GM10266 (cell line): ENCODE measurements at regions not wholly inside any gene's neighbourhood (a gene's known extent, or its start where the extent isn't known, plus 50 kb on each side); places are given as distances from the start of the nearest gene placed in this dataset.

Source experiments
- DNase-seq: peaks from one replicate; pipeline ENCODE4 v3.0.0; 2012; ENCODE audit errors: extremely low spot score
- TF ChIP-seq, protein P1 (sequence below): IDR thresholded peaks from 2 replicates; pipeline ENCODE4 v1.5.1; 2012; ENCODE audit warnings: mild to moderate bottlenecking, low read depth; ENCODE audit not compliant: control insufficient read depth, insufficient read depth; ENCODE audit errors: missing control alignments

DNA sequence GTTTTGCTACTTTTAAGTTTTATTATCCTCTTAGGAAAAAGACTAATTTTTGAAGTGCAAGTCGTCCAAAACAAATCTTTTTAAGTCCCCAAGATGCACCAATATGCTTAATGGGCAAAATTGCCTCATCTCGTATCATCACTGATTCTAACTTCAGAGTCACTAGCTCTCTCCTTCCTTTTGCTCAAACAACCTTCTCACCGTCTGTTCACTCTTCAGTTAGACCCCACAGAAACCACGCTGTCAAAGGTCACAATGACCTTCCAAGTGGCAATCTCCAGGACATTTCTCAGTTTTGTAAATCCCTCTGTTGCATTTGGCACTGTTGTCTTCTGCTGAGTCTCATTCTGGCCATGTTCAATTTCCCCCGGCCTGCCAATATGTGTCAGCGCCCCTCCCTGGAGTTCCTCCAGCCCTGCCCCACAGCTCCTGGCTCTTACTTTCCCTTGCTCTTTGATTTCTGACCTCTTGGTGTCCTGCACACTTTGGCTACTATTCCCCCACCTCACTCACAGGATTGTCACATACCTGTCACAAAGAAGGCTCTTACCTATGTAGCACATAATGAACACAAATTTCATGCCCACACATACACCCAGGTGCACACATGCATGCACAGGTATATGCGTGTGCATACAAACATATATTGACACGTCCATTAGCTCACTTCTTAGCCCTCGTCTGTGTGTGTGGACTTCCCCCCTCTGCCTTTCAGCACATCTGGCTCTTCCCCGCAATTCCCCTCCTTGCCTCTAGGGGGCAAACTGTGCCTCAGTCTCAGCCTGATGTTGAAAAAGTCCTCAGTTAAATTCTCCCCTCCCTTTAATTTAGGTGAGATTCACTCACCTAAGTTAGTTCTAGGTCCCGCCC lies 354.0 kb upstream of the DUSP10 start:
- TF ChIP-seq, protein P1, sequence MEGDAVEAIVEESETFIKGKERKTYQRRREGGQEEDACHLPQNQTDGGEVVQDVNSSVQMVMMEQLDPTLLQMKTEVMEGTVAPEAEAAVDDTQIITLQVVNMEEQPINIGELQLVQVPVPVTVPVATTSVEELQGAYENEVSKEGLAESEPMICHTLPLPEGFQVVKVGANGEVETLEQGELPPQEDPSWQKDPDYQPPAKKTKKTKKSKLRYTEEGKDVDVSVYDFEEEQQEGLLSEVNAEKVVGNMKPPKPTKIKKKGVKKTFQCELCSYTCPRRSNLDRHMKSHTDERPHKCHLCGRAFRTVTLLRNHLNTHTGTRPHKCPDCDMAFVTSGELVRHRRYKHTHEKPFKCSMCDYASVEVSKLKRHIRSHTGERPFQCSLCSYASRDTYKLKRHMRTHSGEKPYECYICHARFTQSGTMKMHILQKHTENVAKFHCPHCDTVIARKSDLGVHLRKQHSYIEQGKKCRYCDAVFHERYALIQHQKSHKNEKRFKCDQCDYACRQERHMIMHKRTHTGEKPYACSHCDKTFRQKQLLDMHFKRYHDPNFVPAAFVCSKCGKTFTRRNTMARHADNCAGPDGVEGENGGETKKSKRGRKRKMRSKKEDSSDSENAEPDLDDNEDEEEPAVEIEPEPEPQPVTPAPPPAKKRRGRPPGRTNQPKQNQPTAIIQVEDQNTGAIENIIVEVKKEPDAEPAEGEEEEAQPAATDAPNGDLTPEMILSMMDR = peak; percentile 83
- DNase-seq = peak; percentile 60

DNA sequence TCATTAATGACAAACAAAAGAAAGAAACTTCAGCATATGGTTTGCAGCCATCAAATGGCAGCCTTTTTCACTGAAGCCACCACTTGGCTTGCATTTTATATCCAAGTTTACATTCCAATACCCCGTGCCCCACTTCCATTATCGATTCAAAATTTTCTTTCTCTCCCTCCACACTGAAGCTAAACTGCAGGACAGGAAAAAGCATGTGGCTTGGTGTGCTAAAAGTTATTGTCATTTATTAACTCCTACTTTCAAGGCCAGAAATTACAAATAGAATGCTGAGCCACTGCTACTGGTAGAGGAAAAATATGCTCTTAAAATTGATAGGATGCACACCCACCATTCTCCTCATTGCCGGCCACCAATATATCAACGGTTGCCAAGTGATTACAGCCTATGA lies 351.6 kb upstream of the DUSP10 start:
- TF ChIP-seq, protein P1 = no peak
- no peak for DNase-seq

DNA sequence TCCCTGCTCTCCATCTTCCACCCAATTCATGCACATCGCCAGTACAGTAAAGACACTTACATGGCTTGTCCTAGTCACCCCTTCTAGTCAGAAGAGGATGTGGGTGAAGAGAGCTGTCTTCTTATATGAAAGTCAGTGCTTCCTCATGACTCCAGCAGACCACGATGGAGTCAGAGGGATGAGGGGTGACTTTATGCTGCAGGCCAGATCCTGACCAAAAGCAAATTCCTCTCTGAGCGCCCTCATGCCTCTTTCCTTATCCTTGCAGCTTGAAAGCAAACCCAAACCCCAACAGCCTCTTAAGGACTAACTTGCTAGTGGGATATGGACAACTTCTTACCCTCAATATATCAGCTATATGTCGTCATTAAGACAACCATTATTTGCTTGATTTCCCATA lies 348.2 kb upstream of the DUSP10 start:
- DNase-seq = no peak
- TF ChIP-seq, protein P1 = no peak

DNA sequence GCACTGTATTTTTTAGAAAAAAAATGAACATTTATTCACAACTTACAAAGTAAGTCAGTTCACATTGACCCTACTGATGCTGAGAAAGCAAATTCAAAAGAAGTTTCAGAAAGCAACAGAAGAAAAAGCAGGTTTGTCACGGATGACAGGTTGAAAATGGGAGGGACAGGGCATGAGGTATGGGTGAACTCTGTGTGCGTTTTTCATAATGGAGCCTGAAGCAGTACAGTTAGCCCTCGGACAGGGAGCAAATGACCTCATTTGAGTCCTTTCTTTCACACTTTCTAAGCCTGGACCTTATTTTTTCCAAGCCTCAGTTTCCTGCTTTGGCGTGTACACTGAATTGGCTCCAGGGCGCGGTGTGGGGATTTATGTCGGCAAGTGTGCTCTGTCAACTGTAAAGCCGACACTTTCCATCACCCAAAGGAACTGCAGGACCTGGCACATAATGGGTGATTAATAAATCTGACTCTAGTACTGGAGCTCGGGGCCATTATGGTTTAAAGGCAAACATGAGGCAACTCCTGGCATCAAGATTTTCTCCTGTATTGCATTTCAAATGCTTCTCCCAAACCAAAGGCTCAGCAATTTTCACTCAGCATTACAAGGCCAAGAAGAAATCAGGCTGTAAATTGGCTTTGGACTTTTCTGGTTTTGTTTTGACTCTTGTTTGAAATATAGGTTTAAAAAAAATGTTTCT lies 345.5 kb upstream of the DUSP10 start:
- no peak for DNase-seq
- TF ChIP-seq, protein P1 = no peak

DNA sequence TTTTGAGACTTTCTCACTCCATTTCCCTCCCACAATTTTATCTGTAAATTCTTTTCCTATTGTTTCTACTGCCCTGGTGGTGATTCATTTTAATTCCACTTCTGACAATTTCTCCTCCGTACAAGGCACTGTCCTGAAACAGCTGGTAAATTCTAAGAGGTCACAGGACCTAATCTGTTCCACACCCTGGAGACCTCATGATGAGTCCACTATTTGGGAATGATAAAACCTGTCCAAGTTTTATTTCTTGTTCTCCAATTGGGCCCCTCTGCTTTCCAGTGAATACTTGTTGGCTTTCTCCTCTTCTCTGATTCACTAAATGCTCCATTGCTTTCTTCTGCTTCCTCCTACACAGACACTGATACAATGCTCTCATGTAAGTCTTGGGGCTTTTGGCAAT lies 343.1 kb upstream of the DUSP10 start:
- DNase-seq = no peak

DNA sequence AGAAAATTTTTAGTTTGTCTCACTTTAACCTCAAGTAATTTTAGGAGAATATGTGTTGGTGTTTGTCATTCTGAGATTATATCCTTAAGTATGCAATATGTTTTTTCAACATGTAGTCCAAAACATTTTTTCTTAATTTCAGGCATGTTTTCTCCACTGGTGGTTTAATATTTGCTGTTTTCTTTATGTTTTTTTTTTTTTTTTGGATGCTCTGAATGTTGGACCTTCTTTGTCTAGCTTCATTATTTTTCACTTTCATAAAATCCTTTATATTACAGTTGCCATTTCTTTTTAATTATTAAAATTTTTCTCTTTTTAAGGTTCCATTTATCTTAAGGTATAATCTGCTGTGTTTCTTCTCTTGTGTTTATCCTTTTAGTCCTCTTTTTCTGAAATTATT lies 342.2 kb upstream of the DUSP10 start:
- no peak for DNase-seq
- TF ChIP-seq, protein P1 = no peak

More for the DNA sequence above, 343.1 kb upstream of the DUSP10 start:
- TF ChIP-seq, protein P1 = no peak

DNA sequence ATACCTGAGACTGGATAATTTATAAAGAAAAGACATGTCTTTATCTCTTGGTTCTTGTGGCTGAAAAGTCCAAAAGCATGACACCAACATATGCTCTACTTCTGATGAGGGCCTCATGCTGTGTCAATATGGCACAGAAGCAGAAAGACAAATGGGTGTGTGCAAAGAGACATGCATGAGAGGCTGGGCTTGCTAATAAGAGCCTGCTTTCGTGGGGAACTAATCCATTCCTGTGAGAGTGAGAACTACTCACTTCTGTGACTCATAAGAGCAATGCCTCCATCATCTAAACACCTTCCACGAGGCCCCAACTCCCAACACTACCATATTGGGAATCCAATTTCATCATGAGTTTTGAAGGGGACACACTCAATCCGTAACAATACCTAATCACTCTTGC lies 340.0 kb upstream of the DUSP10 start:
- no peak for DNase-seq
- TF ChIP-seq, protein P1 = no peak
